ENCODE measurements at regions not wholly inside any gene's neighbourhood (a gene's known extent, or its start where the extent isn't known, plus 50 kb on each side); places are given as distances from the start of the nearest gene placed in this dataset.
"Not testable (repeated sequence)": the region's sequence is repeated elsewhere in the genome, so short reads cannot be mapped to it uniquely, and the experiment has no call there.

- in situ Hi-C loops (cut with MboI; ENCODE audit: low sequenced_read_pairs), result no loop called here
- no peak for DNase-seq (ENCODE audit: low spot score in 2 of 2)
- Histone ChIP-seq H3K36me3 (replicated peaks) (no peaks in the 10 kb centered on the region), H3K27me3 (ENCODE audit: low read depth) (no peaks in the 10 kb centered on the region), H3K4me1 (no peaks in the 10 kb centered on the region; the same call in 1 of the 2 replicates), H3K9me3 (no peaks in the 10 kb centered on the region), H3K4me3 (no peak overlapping the region)
These were observed 210.7 kb downstream of the RASSF9 start for GRCh38 chr12:85625467-85625866.

- in situ Hi-C loops (cut with MboI; ENCODE audit: low sequenced_read_pairs), result no loop called here
- Histone ChIP-seq H3K4me3 (no peak overlapping the region), H3K4me1 (no peaks in the 10 kb centered on the region; the same call in 1 of the 2 replicates), H3K27me3 (ENCODE audit: low read depth) (no peaks in the 10 kb centered on the region), H3K36me3 (replicated peaks) (no peaks in the 10 kb centered on the region), H3K9me3 (no peaks in the 10 kb centered on the region)
- DNase-seq (ENCODE audit: low spot score in 2 of 2), result no peak
These were observed 210.0 kb downstream of the RASSF9 start for GRCh38 chr12:85626001-85626783.

- no peaks in the 10 kb centered on the region for H3K36me3 ChIP-seq (replicated peaks)
- H3K4me1 ChIP-seq, result no peaks in the 10 kb centered on the region; the same call in 1 of the 2 replicates
- no peaks in the 10 kb centered on the region for H3K27me3 ChIP-seq (ENCODE audit: low read depth)
- H3K4me3 ChIP-seq, result no peak overlapping the region
- no peak for DNase-seq (ENCODE audit: low spot score in 2 of 2)
- in situ Hi-C loops (cut with MboI; ENCODE audit: low sequenced_read_pairs), result no loop called here
- no peaks in the 10 kb centered on the region for H3K9me3 ChIP-seq
These were observed 209.4 kb downstream of the RASSF9 start for GRCh38 chr12:85626784-85627171.

GRCh38 chr12:85627584-85627983 is 208.6 kb downstream of the RASSF9 start:
- no peak for DNase-seq (ENCODE audit: low spot score in 2 of 2)
- no peaks in the 10 kb centered on the region; the same call in 1 of the 2 replicates for H3K4me1 ChIP-seq
- H3K4me3 ChIP-seq, result no peak overlapping the region
- H3K36me3 ChIP-seq (replicated peaks), result no peaks in the 10 kb centered on the region
- no peaks in the 10 kb centered on the region for H3K9me3 ChIP-seq
- in situ Hi-C loops (cut with MboI; ENCODE audit: low sequenced_read_pairs), result no loop called here
- H3K27me3 ChIP-seq (ENCODE audit: low read depth), result no peaks in the 10 kb centered on the region

- in situ Hi-C loops (cut with MboI; ENCODE audit: low sequenced_read_pairs); DNase-seq (ENCODE audit: low spot score in 2 of 2): not testable (repeated sequence)
These were observed 207.6 kb downstream of the RASSF9 start for GRCh38 chr12:85628562-85628961.

GRCh38 chr12:85630851-85631250 is 205.4 kb downstream of the RASSF9 start:
- no peaks in the 10 kb centered on the region for H3K36me3 ChIP-seq (replicated peaks)
- in situ Hi-C loops (cut with MboI; ENCODE audit: low sequenced_read_pairs), result no loop called here
- DNase-seq (ENCODE audit: low spot score in 2 of 2), result no peak
- no peaks in the 10 kb centered on the region for H3K9me3 ChIP-seq
- no peaks in the 10 kb centered on the region for H3K4me1 ChIP-seq
- H3K4me3 ChIP-seq, result no peak overlapping the region
- H3K27me3 ChIP-seq (ENCODE audit: low read depth), result no peaks in the 10 kb centered on the region

More at GRCh38 chr12:85628562-85628961, 207.6 kb downstream of the RASSF9 start:
- not testable (repeated sequence) for H3K36me3 ChIP-seq (replicated peaks); H3K27me3 ChIP-seq (ENCODE audit: low read depth); H3K4me3 ChIP-seq; H3K4me1 ChIP-seq; H3K9me3 ChIP-seq

GRCh38 chr12:85632390-85632789 is 203.8 kb downstream of the RASSF9 start:
- no peak for DNase-seq (ENCODE audit: low spot score in 2 of 2)
- in situ Hi-C loops (cut with MboI; ENCODE audit: low sequenced_read_pairs), result no loop called here
- Histone ChIP-seq H3K36me3 (replicated peaks) (no peaks in the 10 kb centered on the region), H3K4me1 (no peaks in the 10 kb centered on the region), H3K4me3 (no peak overlapping the region), H3K27me3 (ENCODE audit: low read depth) (no peaks in the 10 kb centered on the region), H3K9me3 (no peaks in the 10 kb centered on the region)

GRCh38 chr12:85633491-85633890 is 202.7 kb downstream of the RASSF9 start:
- no peaks in the 10 kb centered on the region for H3K4me1 ChIP-seq
- no peaks in the 10 kb centered on the region for H3K36me3 ChIP-seq (replicated peaks)
- H3K4me3 ChIP-seq, result no peak overlapping the region
- no peaks in the 10 kb centered on the region for H3K27me3 ChIP-seq (ENCODE audit: low read depth)
- in situ Hi-C loops (cut with MboI; ENCODE audit: low sequenced_read_pairs), result no loop called here
- no peaks in the 10 kb centered on the region for H3K9me3 ChIP-seq
- no peak for DNase-seq (ENCODE audit: low spot score in 2 of 2)

GRCh38 chr12:85639834-85640233 is 196.4 kb downstream of the RASSF9 start:
- in situ Hi-C loops (cut with MboI; ENCODE audit: low sequenced_read_pairs), result no loop called here
- no peaks in the 10 kb centered on the region for H3K9me3 ChIP-seq
- no peaks in the 10 kb centered on the region for H3K36me3 ChIP-seq (replicated peaks)
- no peaks in the 10 kb centered on the region for H3K4me1 ChIP-seq
- H3K4me3 ChIP-seq, result no peak overlapping the region
- no peaks in the 10 kb centered on the region for H3K27me3 ChIP-seq (ENCODE audit: low read depth)
- no peak for DNase-seq (ENCODE audit: low spot score in 2 of 2)

GRCh38 chr12:85641796-85642195 is 194.4 kb downstream of the RASSF9 start:
- no peak overlapping the region for H3K4me3 ChIP-seq
- no peak for DNase-seq (ENCODE audit: low spot score in 2 of 2)
- no peaks in the 10 kb centered on the region for H3K9me3 ChIP-seq
- no peaks in the 10 kb centered on the region for H3K4me1 ChIP-seq
- no peaks in the 10 kb centered on the region for H3K36me3 ChIP-seq (replicated peaks)
- H3K27me3 ChIP-seq (ENCODE audit: low read depth), result no peaks in the 10 kb centered on the region
- in situ Hi-C loops (cut with MboI; ENCODE audit: low sequenced_read_pairs), result no loop called here

- H3K4me3 ChIP-seq, result no peak overlapping the region
- no peak for DNase-seq (ENCODE audit: low spot score in 2 of 2)
- in situ Hi-C loops (cut with MboI; ENCODE audit: low sequenced_read_pairs), result no loop called here
- H3K36me3 ChIP-seq (replicated peaks), result no peaks in the 10 kb centered on the region
- no peaks in the 10 kb centered on the region for H3K4me1 ChIP-seq
- no peaks in the 10 kb centered on the region for H3K9me3 ChIP-seq
- no peaks in the 10 kb centered on the region for H3K27me3 ChIP-seq (ENCODE audit: low read depth)
These were observed 193.9 kb downstream of the RASSF9 start for GRCh38 chr12:85642288-85642687.

GRCh38 chr12:85642808-85643207 is 193.4 kb downstream of the RASSF9 start:
- H3K9me3 ChIP-seq, result no peaks in the 10 kb centered on the region
- no peaks in the 10 kb centered on the region for H3K27me3 ChIP-seq (ENCODE audit: low read depth)
- in situ Hi-C loops (cut with MboI; ENCODE audit: low sequenced_read_pairs), result no loop called here
- H3K4me3 ChIP-seq, result no peak overlapping the region
- DNase-seq (ENCODE audit: low spot score in 2 of 2), result no peak
- no peaks in the 10 kb centered on the region for H3K4me1 ChIP-seq
- H3K36me3 ChIP-seq (replicated peaks), result no peaks in the 10 kb centered on the region

- Histone ChIP-seq H3K9me3 (no peaks in the 10 kb centered on the region), H3K36me3 (replicated peaks) (no peaks in the 10 kb centered on the region), H3K4me3 (no peak overlapping the region), H3K4me1 (no peaks in the 10 kb centered on the region), H3K27me3 (ENCODE audit: low read depth) (no peaks in the 10 kb centered on the region)
- in situ Hi-C loops (cut with MboI; ENCODE audit: low sequenced_read_pairs), result no loop called here
- DNase-seq (ENCODE audit: low spot score in 2 of 2), result no peak
These were observed 191.7 kb downstream of the RASSF9 start for GRCh38 chr12:85644508-85644907.

- DNase-seq (ENCODE audit: low spot score in 2 of 2), result no peak
- no peaks in the 10 kb centered on the region for H3K27me3 ChIP-seq (ENCODE audit: low read depth)
- H3K4me1 ChIP-seq, result no peaks in the 10 kb centered on the region
- no peak overlapping the region for H3K4me3 ChIP-seq
- peaks cover 3% of the 10 kb centered on the region; the same call in 1 of the 2 replicates for H3K9me3 ChIP-seq
- no peaks in the 10 kb centered on the region for H3K36me3 ChIP-seq (replicated peaks)
- in situ Hi-C loops (cut with MboI; ENCODE audit: low sequenced_read_pairs), result no loop called here
These were observed 182.3 kb downstream of the RASSF9 start for GRCh38 chr12:85653731-85654455.

Data from HAP-1 (cell line).